Cardiac fibroblast (primary cell): ENCODE measurements at regions not wholly inside any gene's neighbourhood (a gene's known extent, or its start where the extent isn't known, plus 50 kb on each side); places are given as distances from the start of the nearest gene placed in this dataset.
"Not testable (repeated sequence)": the region's sequence is repeated elsewhere in the genome, so short reads cannot be mapped to it uniquely, and the experiment has no call there.

Experiments
- DNase-seq, 2 donors: peaks; one replicate each; pipeline versions ENCODE4 v3.0.0 to v3.0.0-alpha.2; 2010; ENCODE audit warnings: low read depth in 2 of 2
- H3K4me3 ChIP-seq, 2 donors: replicated peaks in 1 of 2; 1 replicate in 1 of 2; 2 replicates in 1 of 2; pipeline ENCODE4 v1.5.1; 2011; ENCODE audit warnings: low read depth in 2 of 2, low read length in 2 of 2, mild to moderate bottlenecking in 2 of 2, moderate library complexity in 1 of 2
- TF ChIP-seq, protein P1 (sequence below): IDR thresholded peaks from one replicate; pipeline ENCODE4 v1.5.1; 2011; ENCODE audit warnings: low read depth, mild to moderate bottlenecking, low read length, inconsistent platforms

DNA sequence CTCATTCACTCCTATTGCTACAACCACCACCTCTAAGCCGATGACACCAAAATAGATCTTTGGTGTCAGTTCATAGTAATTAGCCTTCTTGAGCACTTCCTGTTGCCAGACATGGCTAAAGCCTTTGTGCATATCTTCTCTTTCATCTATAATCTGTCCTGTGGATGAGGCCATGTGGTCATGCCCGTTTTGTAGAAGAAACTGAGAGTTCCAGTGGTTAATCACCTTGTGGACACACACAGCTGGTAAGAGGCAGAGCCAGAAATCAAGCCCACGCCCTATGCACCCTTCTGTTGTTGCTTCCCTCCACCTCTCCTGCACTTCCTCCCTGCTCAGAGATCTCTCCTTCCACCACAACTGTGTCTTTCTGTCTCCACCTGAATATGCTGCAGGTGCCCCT is 285.1 kb upstream of the PFKP start:
- no peak overlapping the region for H3K4me3 ChIP-seq
- TF ChIP-seq, protein P1, sequence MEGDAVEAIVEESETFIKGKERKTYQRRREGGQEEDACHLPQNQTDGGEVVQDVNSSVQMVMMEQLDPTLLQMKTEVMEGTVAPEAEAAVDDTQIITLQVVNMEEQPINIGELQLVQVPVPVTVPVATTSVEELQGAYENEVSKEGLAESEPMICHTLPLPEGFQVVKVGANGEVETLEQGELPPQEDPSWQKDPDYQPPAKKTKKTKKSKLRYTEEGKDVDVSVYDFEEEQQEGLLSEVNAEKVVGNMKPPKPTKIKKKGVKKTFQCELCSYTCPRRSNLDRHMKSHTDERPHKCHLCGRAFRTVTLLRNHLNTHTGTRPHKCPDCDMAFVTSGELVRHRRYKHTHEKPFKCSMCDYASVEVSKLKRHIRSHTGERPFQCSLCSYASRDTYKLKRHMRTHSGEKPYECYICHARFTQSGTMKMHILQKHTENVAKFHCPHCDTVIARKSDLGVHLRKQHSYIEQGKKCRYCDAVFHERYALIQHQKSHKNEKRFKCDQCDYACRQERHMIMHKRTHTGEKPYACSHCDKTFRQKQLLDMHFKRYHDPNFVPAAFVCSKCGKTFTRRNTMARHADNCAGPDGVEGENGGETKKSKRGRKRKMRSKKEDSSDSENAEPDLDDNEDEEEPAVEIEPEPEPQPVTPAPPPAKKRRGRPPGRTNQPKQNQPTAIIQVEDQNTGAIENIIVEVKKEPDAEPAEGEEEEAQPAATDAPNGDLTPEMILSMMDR: no peak
- no peak for DNase-seq

DNA sequence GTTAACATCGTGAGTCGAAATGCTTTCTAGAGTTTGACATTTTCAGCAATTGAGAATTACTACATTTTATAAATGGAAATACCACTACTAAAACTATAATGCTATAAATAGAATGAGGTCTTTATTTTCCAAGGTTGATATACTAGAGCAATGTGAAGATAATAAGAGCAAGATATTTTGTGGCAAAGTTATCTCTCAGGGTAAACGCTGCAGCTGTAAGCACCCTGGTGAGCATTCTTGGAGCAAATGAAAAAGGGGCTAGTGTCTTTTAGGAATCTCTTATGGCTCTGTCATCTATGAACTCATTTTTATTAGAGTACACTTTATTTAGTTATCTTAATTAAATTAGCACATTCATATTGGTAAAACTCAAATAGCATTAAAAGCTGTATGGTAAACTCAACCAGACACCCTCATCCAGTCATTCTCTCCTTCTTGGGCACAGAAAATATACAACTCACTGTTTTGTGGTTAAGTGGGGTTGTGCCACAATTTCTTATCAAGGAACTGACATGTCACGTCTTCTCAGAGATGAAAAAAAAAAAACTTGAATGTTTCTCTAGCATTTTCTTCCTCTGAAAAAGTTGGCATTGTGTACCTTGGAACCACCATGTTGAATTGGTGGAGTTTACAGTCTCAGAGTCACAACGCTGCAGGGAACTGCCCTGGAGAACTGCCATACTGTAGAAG is 289.5 kb upstream of the PFKP start:
- no peak overlapping the region for H3K4me3 ChIP-seq
- no peak for DNase-seq
- TF ChIP-seq, protein P1: no peak

DNA sequence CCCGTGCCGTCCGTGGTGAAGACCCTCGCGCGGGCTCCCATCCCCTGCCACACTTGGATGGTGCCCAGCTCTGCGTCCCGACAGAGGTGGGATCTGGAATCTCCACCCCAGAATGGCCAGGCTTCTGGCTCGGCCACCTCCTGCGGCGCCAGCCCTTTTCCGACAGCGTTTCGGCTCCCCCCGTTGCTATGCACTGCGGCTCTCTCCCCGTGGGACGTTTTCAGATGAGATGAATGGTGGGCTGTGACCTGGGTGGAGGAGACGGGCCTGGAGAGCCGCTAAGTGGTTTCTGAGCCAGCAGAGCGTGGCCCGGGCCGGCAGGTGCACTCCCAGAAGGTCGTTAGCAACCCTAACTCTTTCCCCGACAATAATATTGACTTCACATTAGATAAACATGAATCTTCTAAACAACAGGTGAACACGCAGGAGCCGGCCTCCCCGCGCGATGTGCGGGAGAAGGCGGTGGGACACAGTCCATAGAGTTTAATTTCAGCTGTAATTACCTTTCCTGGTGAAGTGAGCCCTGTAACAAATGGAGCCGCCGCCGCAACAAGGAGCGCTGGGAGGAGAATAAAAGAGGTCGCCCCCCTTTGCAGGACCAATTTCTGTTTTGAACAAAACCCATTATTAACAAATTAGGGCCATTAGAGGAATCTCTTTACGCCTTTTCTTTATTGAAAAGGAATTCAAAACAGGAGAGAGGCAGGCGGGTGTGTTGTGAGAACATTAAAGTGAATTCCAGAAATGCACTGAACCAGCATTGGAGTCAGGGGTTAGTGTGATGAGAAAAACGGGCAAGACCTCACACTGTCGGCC is 294.3 kb upstream of the PFKP start:
- TF ChIP-seq, protein P1: no peak
- no peak overlapping the region for H3K4me3 ChIP-seq
- no peak for DNase-seq

DNA sequence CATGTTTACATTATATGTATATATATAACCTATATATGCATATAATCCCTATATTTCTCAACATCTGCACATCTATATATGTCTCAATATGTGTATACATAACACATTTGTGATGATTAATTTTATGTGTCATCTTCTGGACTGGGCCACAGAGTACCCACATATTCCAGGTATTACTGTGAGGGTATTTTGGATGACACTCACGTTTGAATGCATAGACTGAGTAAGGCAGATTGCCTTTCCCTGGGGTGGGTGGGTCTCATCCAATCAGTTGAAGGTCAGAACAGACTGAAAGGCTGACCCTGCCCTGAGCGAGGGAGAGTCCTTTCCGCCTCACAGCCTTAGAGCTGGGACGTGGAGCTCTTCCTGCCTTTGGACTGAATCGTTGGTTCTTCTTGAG is 295.2 kb upstream of the PFKP start:
- no peak overlapping the region for H3K4me3 ChIP-seq
- no peak for DNase-seq
- TF ChIP-seq, protein P1: no peak

DNA sequence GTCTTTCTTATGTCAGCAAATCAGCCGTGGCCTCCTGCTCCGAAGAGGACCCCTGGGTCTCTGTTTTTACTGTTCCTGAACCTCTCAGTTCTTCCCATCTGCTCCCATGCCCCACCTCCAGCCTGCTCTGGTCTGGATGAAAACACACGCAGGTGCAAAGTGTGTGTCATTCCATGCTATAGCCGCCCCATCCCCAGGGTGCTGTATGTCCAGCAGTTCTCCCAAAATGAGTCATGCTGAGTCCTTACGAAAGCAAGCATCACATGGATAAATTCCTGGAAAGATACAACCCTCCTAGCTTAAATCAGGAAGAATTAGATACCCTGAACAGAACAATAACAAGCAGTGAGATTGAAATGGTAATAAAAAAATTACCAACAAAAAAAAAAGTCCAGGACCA is 300.1 kb upstream of the PFKP start:
- H3K4me3 ChIP-seq, DNase-seq: not testable (repeated sequence)

DNA sequence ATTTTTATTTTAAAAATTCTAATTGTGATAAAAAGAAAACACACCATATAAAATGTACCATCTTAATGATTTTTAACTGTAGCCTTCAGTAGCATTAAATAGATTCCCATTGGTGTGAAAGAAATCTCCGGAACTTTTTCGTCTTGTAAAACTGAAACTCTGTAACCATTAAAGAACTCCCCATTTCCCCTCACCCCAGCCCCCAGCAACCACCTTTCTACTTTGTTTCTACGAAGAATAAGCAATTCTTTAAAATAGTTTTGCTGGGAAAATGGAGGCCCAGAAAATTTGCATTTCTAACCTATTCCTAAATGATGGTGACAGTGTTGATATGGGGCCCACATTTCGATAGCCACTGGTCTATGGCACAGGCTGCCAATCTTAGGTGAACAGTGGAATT is 305.4 kb upstream of the PFKP start:
- TF ChIP-seq, protein P1: no peak
- H3K4me3 ChIP-seq: no peak overlapping the region
- DNase-seq: no peak

DNA sequence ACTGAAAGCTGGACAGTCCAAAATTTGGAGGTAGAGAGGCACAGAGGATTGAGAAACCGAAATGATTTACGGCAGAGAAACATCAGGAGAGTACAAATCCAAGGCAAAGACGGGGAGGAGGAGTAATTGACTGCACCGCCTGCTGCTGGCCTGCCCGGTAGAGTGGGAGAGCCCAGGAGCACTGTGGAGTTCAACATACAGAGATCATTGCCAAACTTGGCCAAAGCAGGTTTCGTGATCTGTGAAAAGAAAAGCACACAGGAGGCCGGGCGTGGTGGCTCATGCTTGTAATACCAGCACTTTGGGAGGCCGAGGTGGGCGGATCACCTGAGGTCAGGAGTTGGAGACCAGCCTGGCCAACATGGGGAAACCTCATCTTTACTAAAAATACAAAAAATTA is 306.0 kb upstream of the PFKP start:
- DNase-seq: no peak
- TF ChIP-seq, protein P1: no peak
- H3K4me3 ChIP-seq: no peak overlapping the region
